SK-N-SH treated with all-trans-retinoic acid at 6 μM for 48 hours (cell line): ENCODE measurements at regions not wholly inside any gene's neighbourhood (a gene's known extent, or its start where the extent isn't known, plus 50 kb on each side); places are given as distances from the start of the nearest gene placed in this dataset.
"Not testable (repeated sequence)": the region's sequence is repeated elsewhere in the genome, so short reads cannot be mapped to it uniquely, and the experiment has no call there.

Source experiments
- ARNTL ChIP-seq: fragments of 450-650 bp; formaldehyde crosslinking; IDR thresholded peaks from 2 replicates; pipeline ENCODE4 v1.5.0; 2020; ENCODE audit warnings: low read depth, mild to moderate bottlenecking, moderate library complexity, borderline replicate concordance
- CSDC2 ChIP-seq: fragments of 250-450 bp; sonication (Bioruptor Pico); IDR thresholded peaks from 2 replicates; pipeline ENCODE4 v1.5.0; 2020; ENCODE audit warnings: mild to moderate bottlenecking, moderate library complexity
- CSRNP3 ChIP-seq: fragments of 250-450 bp; sonication (Bioruptor Pico); IDR thresholded peaks from 2 replicates; pipeline ENCODE4 v1.5.1; 2021; ENCODE audit warnings: mild to moderate bottlenecking, moderate library complexity
- PPARA ChIP-seq: fragments of 250-450 bp; sonication (Bioruptor Pico); IDR thresholded peaks from 2 replicates; pipeline ENCODE4 v1.5.0; 2020; ENCODE audit warnings: mild to moderate bottlenecking, borderline replicate concordance
- RARB ChIP-seq: fragments of 250-450 bp; sonication (Bioruptor Pico); IDR thresholded peaks from 2 replicates; pipeline ENCODE4 v1.8.0; 2021; ENCODE audit warnings: mild to moderate bottlenecking, moderate library complexity
- TCF4 ChIP-seq: fragments of 250-450 bp; sonication (Bioruptor Pico); IDR thresholded peaks from 2 replicates; pipeline ENCODE4 v1.8.0; 2021; ENCODE audit warnings: mild to moderate bottlenecking, moderate library complexity, borderline replicate concordance
- ZFP30 ChIP-seq: fragments of 450-650 bp; formaldehyde crosslinking; IDR thresholded peaks from 2 replicates; pipeline ENCODE4 v1.5.0; 2022; ENCODE audit warnings: mild to moderate bottlenecking, moderate library complexity
- ZNF565 ChIP-seq: fragments of 450-650 bp; formaldehyde crosslinking; conservative IDR thresholded peaks from 2 replicates; pipeline ENCODE4 v1.5.0; 2020; ENCODE audit warnings: low read depth, mild to moderate bottlenecking, moderate library complexity

GRCh38 chr3:187890405-187890752 is 145.1 kb upstream of the BCL6 start:
- not testable (repeated sequence) for TF ChIP-seq RARB; ZFP30 (CRISPR knock-in tag); CSRNP3 (CRISPR knock-in tag); ZNF565 (CRISPR knock-in tag); PPARA; TCF4 (CRISPR knock-in tag); ARNTL (CRISPR knock-in tag); CSDC2 (CRISPR knock-in tag)
